ENCODE measurements at regions not wholly inside any gene's neighbourhood (a gene's known extent, or its start where the extent isn't known, plus 50 kb on each side); places are given as distances from the start of the nearest gene placed in this dataset.
"Not testable (repeated sequence)": the region's sequence is repeated elsewhere in the genome, so short reads cannot be mapped to it uniquely, and the experiment has no call there.

DNA sequence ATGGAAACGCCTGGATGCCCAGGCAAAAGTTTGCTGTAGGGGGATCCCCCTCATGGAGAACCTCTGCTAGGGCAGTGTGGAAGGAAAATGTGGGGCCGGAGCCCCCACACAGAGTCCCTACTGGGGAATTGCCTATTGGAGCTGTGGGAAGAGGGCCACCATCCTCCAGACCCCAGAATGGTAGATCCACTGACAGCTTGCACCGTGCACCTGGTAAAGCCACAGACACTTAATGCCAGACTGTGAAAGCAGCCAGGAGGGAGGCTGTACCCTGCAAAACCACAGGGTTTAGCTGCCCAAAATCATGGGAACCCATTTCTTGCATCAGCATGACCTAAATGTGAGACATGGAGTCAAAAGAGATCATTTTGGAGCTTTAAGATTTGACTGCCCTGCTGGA is 302.0 kb upstream of the ST8SIA4 start:
- DNase-seq (ENCODE audit: low spot score) = not testable (repeated sequence)

DNA sequence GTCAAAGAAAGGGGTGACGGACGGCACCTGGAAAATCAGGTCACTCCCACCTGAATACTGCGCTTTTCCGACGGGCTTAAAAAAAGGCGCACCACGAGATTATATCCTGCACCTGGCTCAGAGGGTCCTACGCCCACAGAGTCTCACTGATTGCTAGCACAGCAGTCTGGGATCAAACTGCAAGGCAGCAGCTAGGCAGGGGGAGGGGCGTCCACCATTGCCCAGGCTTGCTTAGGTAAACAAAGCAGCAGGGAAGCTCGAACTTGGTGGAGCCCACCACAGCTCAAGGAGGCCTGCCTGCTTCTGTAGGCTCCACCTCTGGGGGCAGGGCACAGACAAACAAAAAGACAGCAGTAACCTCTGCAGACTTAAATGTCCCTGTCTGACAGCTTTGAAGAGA is 277.3 kb upstream of the ST8SIA4 start:
- not testable (repeated sequence) for DNase-seq (ENCODE audit: low spot score)

DNA sequence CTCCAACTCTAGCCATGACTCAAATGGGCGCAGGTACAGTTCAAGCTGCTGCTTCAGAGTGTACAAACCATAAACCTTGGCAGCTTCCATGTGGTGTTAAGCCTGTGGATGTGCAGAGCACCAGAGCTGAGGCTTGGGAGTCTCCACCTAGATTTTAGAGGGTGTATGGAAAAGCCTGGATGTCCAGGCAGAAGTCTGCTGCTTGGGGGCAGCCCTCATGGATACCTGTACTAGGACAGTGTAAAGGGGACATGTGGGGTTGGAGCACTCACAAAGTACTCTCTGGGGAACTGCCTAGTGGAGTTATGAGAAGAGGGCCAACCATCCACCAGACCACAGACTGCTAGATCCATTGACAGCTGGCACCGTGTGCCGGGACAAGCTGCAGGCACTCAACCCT is 273.5 kb upstream of the ST8SIA4 start:
- DNase-seq (ENCODE audit: low spot score) = no peak

GRCh38 chr5:101174981-101175380 is 271.9 kb upstream of the ST8SIA4 start:
- no peak for DNase-seq (ENCODE audit: low spot score)

DNA sequence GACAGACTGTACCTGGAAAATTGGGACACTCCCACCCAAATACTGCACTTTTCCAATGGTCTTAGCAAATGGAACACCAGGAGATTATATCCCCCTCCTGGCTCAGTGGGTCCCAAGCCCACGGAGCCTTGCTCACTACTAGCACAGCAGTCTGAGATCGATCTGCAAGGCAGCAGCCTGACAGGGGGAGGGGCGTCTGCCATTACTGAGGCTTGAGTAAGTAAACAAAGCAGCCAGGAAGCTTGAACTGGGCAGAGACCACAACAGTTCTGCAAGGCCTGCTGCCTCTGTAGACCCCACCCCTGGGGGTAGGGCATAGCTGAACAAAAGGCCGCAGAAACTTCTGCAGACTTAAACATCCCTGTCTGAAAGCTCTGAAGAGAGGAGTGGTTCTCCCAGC is 260.0 kb upstream of the ST8SIA4 start:
- no peak for DNase-seq (ENCODE audit: low spot score)

DNA sequence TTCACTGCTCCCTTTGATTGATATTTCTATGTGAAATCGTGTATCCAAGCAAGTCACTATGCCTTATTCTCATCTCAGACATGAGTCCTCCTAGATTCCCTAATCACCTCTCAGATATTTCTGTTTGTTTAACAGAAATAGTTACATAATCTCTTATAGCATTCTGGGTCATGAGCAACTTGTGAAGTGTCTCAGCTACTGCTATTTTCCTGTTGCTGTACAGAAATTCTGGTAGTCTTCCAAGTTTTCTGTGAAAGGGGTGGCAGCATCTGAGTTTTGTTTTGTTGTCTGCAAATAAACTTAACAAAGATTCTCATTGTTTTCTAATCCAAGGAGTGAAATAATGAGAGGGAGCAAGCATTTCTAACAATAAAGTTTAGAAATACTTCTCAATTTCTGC is 256.9 kb upstream of the ST8SIA4 start:
- DNase-seq (ENCODE audit: low spot score) = no peak

DNA sequence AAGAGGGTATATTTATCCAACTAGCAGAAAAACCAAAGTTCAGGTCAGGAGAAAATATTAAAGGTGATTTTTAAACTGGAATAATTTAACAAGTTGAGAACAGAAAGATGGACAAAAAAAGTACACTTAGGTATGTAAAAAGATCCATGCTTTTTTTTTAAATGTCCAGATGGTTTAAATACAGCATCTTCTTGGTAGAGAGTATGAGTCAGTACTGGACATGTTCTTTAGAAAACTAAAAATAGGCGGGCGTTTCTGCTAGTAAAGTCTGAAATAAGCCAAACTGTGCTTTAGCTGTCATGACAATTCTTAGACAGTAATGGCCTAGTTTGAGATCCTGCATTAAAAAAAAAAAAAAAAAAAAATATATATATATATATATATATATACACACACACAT is 255.9 kb upstream of the ST8SIA4 start:
- no peak for DNase-seq (ENCODE audit: low spot score)

DNA sequence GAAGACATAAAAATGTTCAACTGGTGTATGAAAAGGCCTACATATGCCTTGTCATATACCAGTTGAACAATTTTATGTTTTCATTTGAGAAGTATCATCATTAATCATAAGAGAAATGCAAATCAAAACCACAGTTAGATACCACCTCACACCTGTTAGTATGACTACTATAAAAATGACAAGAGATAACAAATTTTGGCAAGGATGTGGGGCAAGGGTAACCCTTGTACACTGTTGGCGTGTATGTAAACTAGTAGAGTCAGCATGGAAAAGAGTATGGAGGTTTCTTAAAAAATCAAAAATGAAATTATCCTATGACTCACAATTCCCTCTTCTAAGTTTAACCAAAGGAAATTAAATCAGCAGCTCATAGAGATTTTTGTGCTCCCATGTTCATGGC is 250.4 kb upstream of the ST8SIA4 start:
- no peak for DNase-seq (ENCODE audit: low spot score)

- DNase-seq (ENCODE audit: low spot score) = no peak
Measured at GRCh38 chr5:101143526-101143925, 240.4 kb upstream of the ST8SIA4 start.

DNA sequence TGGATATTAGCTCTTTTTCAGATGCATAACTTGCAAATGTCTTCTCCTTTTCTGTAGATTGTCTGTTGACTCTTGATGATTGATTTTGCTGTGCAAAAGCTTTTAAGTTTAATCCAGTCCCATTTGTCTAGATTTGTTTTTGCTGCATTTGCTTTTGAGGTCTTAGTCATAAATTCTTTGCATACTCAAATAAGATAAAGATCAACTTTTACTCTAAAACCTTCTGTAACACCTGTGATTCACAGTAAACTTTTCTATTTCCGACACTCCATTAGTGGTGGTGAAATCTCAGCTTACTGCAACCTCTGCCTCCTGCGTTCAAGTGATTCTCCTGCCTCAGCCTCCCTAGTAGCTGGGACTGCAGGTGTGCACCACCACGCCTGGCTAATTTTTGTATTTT is 239.0 kb upstream of the ST8SIA4 start:
- DNase-seq (ENCODE audit: low spot score) = no peak

- DNase-seq (ENCODE audit: low spot score) = no peak
Measured at GRCh38 chr5:101136454-101136853, 233.4 kb upstream of the ST8SIA4 start.

GRCh38 chr5:101123363-101123762 is 220.3 kb upstream of the ST8SIA4 start:
- no peak for DNase-seq (ENCODE audit: low spot score)

GRCh38 chr5:101112645-101113044 is 209.6 kb upstream of the ST8SIA4 start:
- DNase-seq (ENCODE audit: low spot score) = no peak

- DNase-seq (ENCODE audit: low spot score) = peak; percentile 16
Measured at GRCh38 chr5:101103874-101104273, 200.8 kb upstream of the ST8SIA4 start.

GRCh38 chr5:101102506-101102905 is 199.4 kb upstream of the ST8SIA4 start:
- DNase-seq (ENCODE audit: low spot score) = no peak

DNA sequence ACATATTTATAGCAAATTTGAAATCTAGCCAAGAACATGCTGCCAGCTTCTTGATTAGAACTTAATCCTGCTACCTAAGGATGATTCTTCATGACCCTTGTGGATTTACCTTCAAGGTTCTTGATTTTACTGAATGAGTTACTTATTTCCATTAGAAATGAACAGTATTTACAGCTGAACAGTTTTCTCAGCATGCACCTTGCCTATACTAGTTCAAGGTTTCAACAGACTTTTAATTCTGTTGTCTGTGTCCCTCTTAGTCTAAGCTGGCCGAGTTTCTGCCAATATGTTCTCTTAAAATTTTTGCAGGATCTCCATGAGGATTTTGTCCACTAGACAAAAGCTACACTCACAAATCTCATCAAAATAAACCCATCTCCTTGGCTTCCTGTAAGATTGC is 188.8 kb upstream of the ST8SIA4 start:
- DNase-seq (ENCODE audit: low spot score) = no peak

DNA sequence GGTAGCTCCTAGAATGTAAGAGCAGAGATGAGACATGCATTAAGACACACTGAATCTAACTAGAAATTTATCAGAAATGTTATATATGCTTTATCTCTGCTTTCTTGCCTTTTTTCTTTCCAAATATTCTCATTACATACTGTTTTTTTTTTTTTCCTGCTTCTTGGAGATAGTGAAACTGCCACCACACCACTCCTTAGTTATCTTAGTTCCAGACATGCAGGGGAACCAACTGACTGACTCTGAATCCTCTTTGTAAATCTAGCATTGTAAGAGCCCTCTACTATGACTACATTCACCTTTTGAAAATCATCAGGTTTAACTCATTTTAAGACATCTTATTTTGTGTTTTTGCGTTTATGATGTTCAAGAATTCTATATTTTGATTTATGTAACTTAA is 181.3 kb upstream of the ST8SIA4 start:
- no peak for DNase-seq (ENCODE audit: low spot score)

GRCh38 chr5:101080462-101081240 is 177.6 kb upstream of the ST8SIA4 start:
- no peak for DNase-seq (ENCODE audit: low spot score)

DNA sequence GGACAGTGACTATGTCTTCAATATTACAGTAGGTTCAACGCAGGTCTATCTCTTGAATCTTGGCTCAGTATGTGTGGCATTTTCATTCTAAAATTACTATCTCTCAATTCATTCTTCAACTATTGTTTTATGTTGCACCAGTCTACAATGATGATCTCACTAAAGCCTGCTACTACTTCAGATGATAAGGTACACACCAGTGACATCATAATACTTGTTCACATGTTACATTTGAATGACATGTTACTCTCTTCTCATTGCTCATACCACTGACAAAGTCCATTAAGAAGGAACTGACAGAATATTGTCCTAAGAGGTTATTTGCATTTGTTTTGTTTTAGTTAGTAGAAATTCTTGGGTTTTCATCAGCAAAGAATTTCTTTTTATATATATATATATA is 165.2 kb upstream of the ST8SIA4 start:
- no peak for DNase-seq (ENCODE audit: low spot score)

DNA sequence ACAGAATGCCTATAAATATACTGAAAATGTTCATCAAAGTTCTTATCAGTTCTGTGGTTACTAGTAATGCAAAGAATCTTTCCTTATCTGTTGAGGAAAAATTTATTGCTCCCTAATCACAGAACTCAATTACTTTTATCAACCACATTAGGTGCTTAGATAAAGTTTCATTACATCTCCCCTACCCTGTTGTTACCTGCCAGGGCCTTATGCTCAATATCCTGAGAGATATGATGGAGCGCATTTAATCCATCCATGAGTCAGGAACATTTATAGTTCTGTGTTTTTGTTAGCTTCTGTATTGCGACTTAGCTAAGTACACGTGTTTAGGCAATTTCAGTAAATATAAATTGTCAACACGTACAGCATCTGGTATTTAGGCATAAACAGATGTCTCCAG is 164.3 kb upstream of the ST8SIA4 start:
- no peak for DNase-seq (ENCODE audit: low spot score)

DNA sequence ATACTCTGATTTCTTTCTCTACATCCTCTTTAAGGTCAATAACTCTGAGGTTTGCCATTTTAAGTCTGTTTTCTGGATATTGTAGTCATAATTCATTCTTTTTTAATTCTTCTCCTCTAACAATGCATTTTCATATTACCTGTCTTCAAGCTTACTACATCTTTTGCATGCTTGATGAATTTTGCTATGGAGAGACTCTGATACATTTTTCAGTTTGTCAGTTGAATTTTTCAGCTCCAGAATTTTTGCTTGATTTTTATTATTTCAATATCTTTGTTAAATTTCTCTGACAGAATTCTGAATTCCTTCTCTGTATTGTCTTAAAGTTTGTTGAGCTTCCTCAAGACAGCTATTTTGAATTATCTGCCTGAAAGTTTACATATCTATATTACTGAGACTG is 159.8 kb upstream of the ST8SIA4 start:
- DNase-seq (ENCODE audit: low spot score) = no peak

DNA sequence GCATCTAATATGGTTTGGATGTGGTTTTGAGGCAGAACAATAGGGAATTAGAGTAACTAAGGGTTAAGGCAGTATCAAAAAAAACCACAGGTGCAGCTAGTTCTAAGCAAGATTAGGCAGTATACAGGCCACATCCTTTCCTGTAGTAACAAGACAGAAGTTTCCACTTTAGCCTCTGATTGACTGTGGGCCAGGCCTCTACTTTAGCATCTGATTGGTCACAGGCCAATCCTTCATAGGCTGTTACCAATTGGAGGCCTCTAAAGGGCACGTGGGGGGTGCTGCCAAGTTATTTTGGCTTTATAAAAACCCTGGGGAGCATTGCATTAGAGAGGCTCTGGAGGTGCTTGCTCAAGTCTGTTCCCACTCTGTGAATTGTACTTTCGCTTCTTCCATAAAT is 144.1 kb upstream of the ST8SIA4 start:
- no peak for DNase-seq (ENCODE audit: low spot score)

DNA sequence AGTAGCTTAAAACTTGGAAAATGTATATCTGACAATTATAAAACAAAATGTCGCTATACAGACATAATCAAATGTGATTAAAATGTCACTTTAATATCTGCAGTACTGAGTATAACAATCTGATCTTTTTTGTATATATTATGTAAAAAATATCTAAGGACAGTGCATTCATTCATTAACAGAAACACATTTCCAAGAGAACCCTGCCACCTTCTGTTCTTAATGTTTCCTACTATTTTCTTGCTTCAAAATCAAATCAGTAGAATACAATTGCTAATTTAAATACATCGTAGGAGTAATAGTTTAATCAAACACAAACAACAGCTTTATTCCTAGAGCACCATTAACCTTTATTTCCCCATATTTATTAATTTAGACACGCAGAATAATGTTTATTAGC is 142.6 kb upstream of the ST8SIA4 start:
- no peak for DNase-seq (ENCODE audit: low spot score)

DNA sequence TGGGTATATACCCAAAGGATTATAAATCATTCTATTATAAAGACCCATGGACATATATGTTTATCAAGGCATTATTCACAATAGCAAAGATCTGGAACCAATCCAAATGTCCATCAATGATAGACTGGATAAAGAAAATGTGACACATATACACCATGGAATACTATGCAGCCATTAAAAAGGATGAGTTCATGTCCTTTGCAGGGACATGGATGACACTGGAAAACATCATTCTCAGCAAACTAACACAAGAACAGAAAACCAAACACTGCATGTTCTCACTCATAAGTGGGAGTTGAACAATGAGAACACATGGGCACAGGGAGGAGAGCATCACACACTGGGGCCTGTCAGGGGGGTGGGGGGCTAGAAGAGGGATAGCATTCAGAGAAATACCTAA is 136.9 kb upstream of the ST8SIA4 start:
- DNase-seq (ENCODE audit: low spot score) = not testable (repeated sequence)

DNA sequence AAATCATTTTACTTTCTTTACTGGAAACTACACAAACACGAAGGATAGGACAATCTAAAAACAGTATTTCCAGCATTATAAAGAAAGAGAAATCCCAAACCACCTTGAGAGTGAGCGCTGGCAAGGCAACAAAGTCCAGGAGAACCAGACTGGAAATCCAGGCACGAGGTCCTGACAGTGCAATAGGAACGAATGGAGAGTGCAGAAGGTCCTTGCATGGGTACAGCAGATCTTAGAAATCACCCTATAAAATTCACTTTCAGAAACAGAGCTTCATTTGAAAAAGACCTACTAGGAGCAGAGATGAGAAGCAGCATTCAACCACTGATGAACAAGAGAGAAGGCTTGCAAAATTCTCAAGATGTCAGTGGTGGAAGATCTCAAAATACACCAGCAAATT is 133.7 kb upstream of the ST8SIA4 start:
- DNase-seq (ENCODE audit: low spot score) = no peak
